Gastroesophageal sphincter (tissue), 3 donors: ENCODE measurements at regions not wholly inside any gene's neighbourhood (a gene's known extent, or its start where the extent isn't known, plus 50 kb on each side); places are given as distances from the start of the nearest gene placed in this dataset.

Source experiments
- CTCF ChIP-seq, 4 experiments: fragments of 200-600 bp in 2 of 4; fragments of 450-650 bp in 2 of 4; sonication (generic) in 1 of 4; IDR thresholded peaks; one replicate each; pipeline ENCODE4 v1.5.1; 2017 to 2019; ENCODE audit warnings: antibody characterized with exemption in 4 of 4, mild to moderate bottlenecking in 2 of 4, moderate library complexity in 2 of 4
- EP300 ChIP-seq: sonication (generic); formaldehyde crosslinking; IDR thresholded peaks from one replicate; pipeline ENCODE4 v1.6.1; 2017; ENCODE audit warnings: antibody characterized with exemption, mild to moderate bottlenecking
- POLR2AphosphoS5 ChIP-seq: sonication (generic); formaldehyde crosslinking; IDR thresholded peaks from one replicate; pipeline ENCODE4 v1.6.1; 2017; ENCODE audit warnings: antibody characterized with exemption

GRCh38 chr4:185936650-185937376 is 124.8 kb upstream of the SORBS2 start:
- TF ChIP-seq EP300 (no peak), CTCF (IDR thresholded peaks at IDR 0.05) (no peak), POLR2AphosphoS5 (no peak)
